K562 (cell line): ENCODE measurements at regions not wholly inside any gene's neighbourhood (a gene's known extent, or its start where the extent isn't known, plus 50 kb on each side); places are given as distances from the start of the nearest gene placed in this dataset.

Experiments
- ATAC-seq: fragments of 200-7000 bp; cut with Tn5 transposase; 3 replicates; pipeline ENCODE4 v1.9.1; 2020; ENCODE audit warnings: moderate library complexity
- BruUV-seq: library from RNA; stranded (reverse); fragments of 400-500 nt; replicated peaks from 2 replicates; lab custom pipeline; 2021; lab: Mats Ljungman, UMichigan
- CTCF ChIA-PET: fragments of 300-600 bp; formaldehyde crosslinking; extraction: SDS; loops from one replicate; lab custom pipeline; 2021; ENCODE audit warnings: low intra/inter-chr PET ratio; lab: Yijun Ruan, JAX
- POLR2A ChIA-PET: fragments of 300-600, 350-650 bp; sonication (Branson Sonifier 250); formaldehyde crosslinking; extraction: SDS; loops from one replicate; lab custom pipeline; 2021; ENCODE audit warnings: antibody characterized with exemption, inconsistent platforms; lab: Yijun Ruan, JAX
- DNase-seq, 4 experiments: peaks; one replicate each; pipeline versions ENCODE4 v3.0.0 to v3.0.0-alpha.2; 2011 to 2018; ENCODE audit warnings: low spot score in 3 of 4, mixed read lengths in 3 of 4; ENCODE audit errors: extremely low read depth in 1 of 4
- FAIRE-seq: peaks from 2 replicates; lab custom pipeline; 2011; peaks lifted over from hg19 to GRCh38; lab: Jason Lieb, UNC
- H2AFZ ChIP-seq: 2 replicates; pipeline ENCODE4 v1.6.0; 2011; ENCODE audit warnings: low read depth, low read length, control low read depth, inconsistent platforms
- H3K27ac ChIP-seq: fragments of 200-600 bp; 3 replicates; pipeline ENCODE4 v1.8.0; 2011; ENCODE audit warnings: low read depth, mild to moderate bottlenecking, control low read depth, inconsistent platforms, low read length, moderate library complexity, mixed read lengths; ENCODE audit errors: extremely low read depth
- H3K27me3 ChIP-seq, 2 experiments: fragments of 300-600 bp in 1 of 2; 2 replicates in 1 of 2; 3 replicates in 1 of 2; pipeline versions ENCODE4 v1.6.0 to v1.8.0; 2011; ENCODE audit warnings: inconsistent platforms in 2 of 2, low read length in 2 of 2, mild to moderate bottlenecking in 1 of 2, mixed read lengths in 1 of 2, moderate library complexity in 1 of 2; ENCODE audit not compliant: control insufficient read depth in 2 of 2, insufficient read depth in 2 of 2
- H3K36me3 ChIP-seq: fragments of 300-600 bp; 3 replicates; pipeline ENCODE4 v1.8.0; 2011; ENCODE audit warnings: mild to moderate bottlenecking, low read length, inconsistent platforms; ENCODE audit not compliant: control insufficient read depth, insufficient read depth
- H3K4me1 ChIP-seq, 2 experiments: fragments of 200-600 bp in 1 of 2; replicated peaks in 1 of 2; 2 replicates in 1 of 2; 3 replicates in 1 of 2; pipeline versions ENCODE4 v1.5.1 to v1.8.0; 2011; ENCODE audit warnings: inconsistent platforms in 2 of 2, low read length in 2 of 2, mild to moderate bottlenecking in 1 of 2, mixed read lengths in 1 of 2, moderate library complexity in 1 of 2; ENCODE audit not compliant: control insufficient read depth in 2 of 2, insufficient read depth in 2 of 2
- H3K4me2 ChIP-seq: 2 replicates; pipeline ENCODE4 v1.6.1; 2011; ENCODE audit warnings: low read length, control low read depth, inconsistent platforms, mixed read lengths; ENCODE audit not compliant: insufficient read depth
- H3K4me3 ChIP-seq: fragments of 200-600 bp; sonication (generic), shearing (Covaris generic); 2 replicates; pipeline ENCODE4 v1.5.1; 2016; ENCODE audit warnings: control low read depth, inconsistent platforms
- H3K79me2 ChIP-seq: fragments of 200-600 bp; 3 replicates; pipeline ENCODE4 v1.8.0; 2011; ENCODE audit warnings: low read length, inconsistent platforms; ENCODE audit not compliant: control insufficient read depth, insufficient read depth
- H3K9ac ChIP-seq, 2 experiments: 2 replicates each; pipeline versions ENCODE4 v1.6.0 to v1.6.1; 2011; ENCODE audit warnings: low read depth in 2 of 2, low read length in 2 of 2, control low read depth in 1 of 2, inconsistent platforms in 1 of 2, mild to moderate bottlenecking in 1 of 2, mixed read lengths in 1 of 2; ENCODE audit not compliant: insufficient read depth in 1 of 2
- H3K9me1 ChIP-seq: one replicate; pipeline ENCODE4 v1.6.0; 2011; ENCODE audit warnings: inconsistent platforms, mild to moderate bottlenecking, low read length, moderate library complexity; ENCODE audit not compliant: control insufficient read depth, insufficient read depth
- H3K9me3 ChIP-seq: replicated peaks from 2 replicates; pipeline ENCODE4 v1.5.1; 2011; ENCODE audit warnings: low read depth, low read length, inconsistent platforms; ENCODE audit not compliant: control insufficient read depth, insufficient read depth
- H4K20me1 ChIP-seq: replicated peaks from 2 replicates; pipeline ENCODE4 v1.6.1; 2011; ENCODE audit warnings: low read length, inconsistent platforms, mixed read lengths; ENCODE audit not compliant: control insufficient read depth, insufficient read depth
- CBFB ChIP-seq: sonication (generic); formaldehyde crosslinking; IDR thresholded peaks from 2 replicates; pipeline ENCODE4 v1.4.0; 2020; ENCODE audit warnings: mild to moderate bottlenecking, missing genetic modification reagents
- ELF4 ChIP-seq: fragments of 450-650 bp; formaldehyde crosslinking; IDR thresholded peaks from 2 replicates; pipeline ENCODE4 v1.4.0; 2022; ENCODE audit warnings: missing genetic modification characterization
- FOXA1 ChIP-seq: fragments of 450-650 bp; IDR thresholded peaks from 2 replicates; pipeline ENCODE4 v1.6.1; 2016; ENCODE audit warnings: mild to moderate bottlenecking, borderline replicate concordance
- GTF2B ChIP-seq: IDR thresholded peaks from 2 replicates; pipeline ENCODE4 v1.6.1; 2011; ENCODE audit not compliant: insufficient read length; ENCODE audit errors: extremely low read depth
- HDAC2 ChIP-seq: fragments of 450-650 bp; IDR thresholded peaks from 2 replicates; pipeline ENCODE4 v1.6.1; 2016; ENCODE audit warnings: mild to moderate bottlenecking
- HDAC8 ChIP-seq: fragments of 450-650 bp; IDR thresholded peaks from 2 replicates; pipeline ENCODE4 v1.6.1; 2016; ENCODE audit warnings: mild to moderate bottlenecking, missing genetic modification characterization, moderate library complexity, missing compliant biosample characterization
- HEY1 ChIP-seq: fragments of 250-450 bp; sonication (Bioruptor Pico); IDR thresholded peaks from 2 replicates; pipeline ENCODE4 v1.5.0; 2020; ENCODE audit warnings: mild to moderate bottlenecking, moderate library complexity, borderline replicate concordance
- RFX5 ChIP-seq: IDR thresholded peaks from 2 replicates; pipeline ENCODE4 v1.6.1; 2011; ENCODE audit warnings: low read depth, mild to moderate bottlenecking, improper control_type of control experiment, low read length
- SMARCC2 ChIP-seq: fragments of 450-650 bp; IDR thresholded peaks from 2 replicates; pipeline ENCODE4 v1.6.1; 2017; ENCODE audit warnings: antibody characterized with exemption, moderate library complexity, mild to moderate bottlenecking, low read depth
- SP2 ChIP-seq: IDR thresholded peaks from 2 replicates; pipeline ENCODE4 v1.6.1; 2011; ENCODE audit warnings: mild to moderate bottlenecking, low read depth, low read length, moderate library complexity; ENCODE audit not compliant: poor library complexity, severe bottlenecking; ENCODE audit errors: extremely low read depth
- TCF3 ChIP-seq: sonication (generic); formaldehyde crosslinking; IDR thresholded peaks from 2 replicates; pipeline ENCODE4 v1.4.0; 2020; ENCODE audit warnings: mild to moderate bottlenecking, missing genetic modification reagents
- ZBTB2 ChIP-seq: fragments of 450-650 bp; IDR thresholded peaks from 2 replicates; pipeline ENCODE4 v1.6.1; 2016; ENCODE audit warnings: antibody characterized with exemption
- ZBTB5 ChIP-seq: fragments of 450-650 bp; IDR thresholded peaks from 2 replicates; pipeline ENCODE4 v1.6.1; 2017; ENCODE audit warnings: antibody characterized with exemption
- ZNF174 ChIP-seq: fragments of 250-450 bp; sonication (Bioruptor Pico); IDR thresholded peaks from 2 replicates; pipeline ENCODE4 v1.4.0; 2020; ENCODE audit warnings: mild to moderate bottlenecking
- WGBS: fragments of 100-300 bp; shearing (Covaris generic); methylation state at CpG from one replicate; pipeline ENCODE4 v1.1.6; 2016; ENCODE audit warnings: low coverage, mixed read lengths; ENCODE audit not compliant: insufficient coverage; ENCODE audit errors: missing lambda C conversion rate; 5-methylcytosine and 5-hydroxymethylcytosine counted together
- in situ Hi-C: fragments of 300-500 bp; cut with MboI; formaldehyde crosslinking; loops from 4 replicates; pipeline ENCODE4 v1.15.0; 2018; ENCODE audit warnings: inconsistent platforms, mixed read lengths
- intact Hi-C: fragments of 100-400 bp; cut with micrococcal nuclease; formaldehyde crosslinking; loops from 2 replicates; pipeline ENCODE4 v1.14.2; 2022
- TF ChIP-seq, protein P1 (sequence below): fragments of 250-450 bp; sonication (Bioruptor Pico); IDR thresholded peaks from 2 replicates; pipeline ENCODE4 v1.8.0; 2021; ENCODE audit warnings: moderate library complexity, mild to moderate bottlenecking, inconsistent platforms

DNA sequence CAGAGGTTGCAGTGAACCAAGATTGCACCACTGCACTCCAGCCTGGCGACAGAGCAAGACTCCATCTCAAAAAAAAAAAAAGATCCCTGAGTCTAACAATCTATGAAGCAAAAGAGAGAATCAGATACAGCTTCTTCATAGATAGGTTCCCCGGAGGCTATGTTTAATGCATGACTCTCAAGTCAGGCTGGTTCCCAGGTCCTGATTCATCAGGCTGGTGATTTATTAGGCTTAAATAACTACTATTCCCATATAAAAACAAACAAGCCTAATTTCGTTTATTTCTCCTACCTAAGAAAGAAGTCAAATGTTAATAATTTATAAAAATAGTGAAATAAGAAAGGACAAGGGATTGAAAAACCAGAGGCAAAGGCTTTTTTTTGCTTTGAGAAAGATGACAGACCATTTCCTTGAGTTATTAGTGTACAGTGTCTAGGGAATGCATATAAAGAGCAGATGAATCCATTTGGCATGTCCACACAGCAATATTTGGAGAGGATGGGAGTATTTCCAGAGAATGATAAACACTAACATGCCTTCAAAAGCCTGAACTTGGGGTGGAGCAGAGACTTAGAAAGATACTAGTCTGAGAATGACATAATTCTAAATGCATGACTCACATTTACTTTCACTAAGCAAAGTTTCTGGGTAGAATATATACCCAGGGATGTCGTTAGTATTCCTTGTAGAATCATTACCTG, 115.3 kb downstream of the NREP start:
- ChIA-PET CTCF (no interaction called here), POLR2A (no interaction called here)
- FAIRE-seq (no peak), DNase-seq (no peak), ATAC-seq (no peak)
- no peak overlapping the region for H3K27ac ChIP-seq
- in situ Hi-C loops, result no loop called here
- no peaks in the 10 kb centered on the region for H4K20me1 ChIP-seq
- intact Hi-C loops, result no loop called here
- H3K9me3 ChIP-seq, result no peaks in the 10 kb centered on the region
- H3K9ac ChIP-seq, result no peak overlapping the region
- H3K4me1 ChIP-seq, result no peaks in the 10 kb centered on the region
- no peaks in the 10 kb centered on the region for H3K36me3 ChIP-seq
- BruUV-seq, result no TSS peak
- H3K79me2 ChIP-seq, result no peaks in the 10 kb centered on the region
- WGBS, result 0% methylated on average over 3 of the region's 4 CpGs
- TF ChIP-seq SP2 (no peak), FOXA1 (no peak), HEY1 (CRISPR knock-in tag) (no peak), HDAC2 (no peak), SMARCC2 (no peak), ZBTB5 (no peak), GTF2B (no peak), ZBTB2 (no peak), HDAC8 (tag) (no peak), CBFB (no peak), ELF4 (CRISPR knock-in tag) (no peak), RFX5 (no peak), ZNF174 (no peak), TCF3 (CRISPR knock-in tag) (no peak)
- TF ChIP-seq, protein P1, sequence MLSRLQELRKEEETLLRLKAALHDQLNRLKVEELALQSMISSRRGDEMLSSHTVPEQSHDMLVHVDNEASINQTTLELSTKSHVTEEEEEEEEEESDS (CRISPR knock-in tag), result no peak
- H3K27me3 ChIP-seq, result no peaks in the 10 kb centered on the region
- no peak overlapping the region for H3K4me3 ChIP-seq
- H2AFZ ChIP-seq, result no peak overlapping the region
- no peaks in the 10 kb centered on the region for H3K9me1 ChIP-seq
- no peak overlapping the region for H3K4me2 ChIP-seq
